ENCODE measurements at regions not wholly inside any gene's neighbourhood (a gene's known extent, or its start where the extent isn't known, plus 50 kb on each side); places are given as distances from the start of the nearest gene placed in this dataset.

GRCh38 chr2:198645816-198646215 is 811.9 kb downstream of the SATB2 start:
- Mint-ChIP-seq H3K4me3 (no peak overlapping the region), H3K4me1 (no peaks in the 10 kb centered on the region), H3K36me3 (ENCODE audit: low read depth) (no peaks in the 10 kb centered on the region), H3K27me3 (ENCODE audit: low read depth) (no peaks in the 10 kb centered on the region), H3K9me3 (no peaks in the 10 kb centered on the region), H3K27ac (no peak overlapping the region)
- no peak for TF ChIP-seq CTCF (IDR thresholded peaks at IDR 0.05; ENCODE audit: unreplicated experiment in 3 of 3)

GRCh38 chr2:198641161-198641560 is 816.6 kb downstream of the SATB2 start:
- Mint-ChIP-seq H3K4me1 (peaks cover 8% of the 10 kb centered on the region), H3K27me3 (ENCODE audit: low read depth) (no peaks in the 10 kb centered on the region), H3K9me3 (no peaks in the 10 kb centered on the region), H3K4me3 (no peak overlapping the region), H3K36me3 (ENCODE audit: low read depth) (no peaks in the 10 kb centered on the region), H3K27ac (no peak overlapping the region)
- TF ChIP-seq CTCF (IDR thresholded peaks at IDR 0.05; ENCODE audit: unreplicated experiment in 3 of 3), result no peak

GRCh38 chr2:198640463-198640862 is 817.3 kb downstream of the SATB2 start:
- Mint-ChIP-seq H3K27ac (no peak overlapping the region), H3K36me3 (ENCODE audit: low read depth) (no peaks in the 10 kb centered on the region), H3K4me3 (no peak overlapping the region), H3K27me3 (ENCODE audit: low read depth) (no peaks in the 10 kb centered on the region), H3K4me1 (peaks cover 8% of the 10 kb centered on the region), H3K9me3 (no peaks in the 10 kb centered on the region)
- TF ChIP-seq CTCF (IDR thresholded peaks at IDR 0.05; ENCODE audit: unreplicated experiment in 3 of 3), result no peak

GRCh38 chr2:198639580-198639979 is 818.2 kb downstream of the SATB2 start:
- Mint-ChIP-seq H3K27me3 (ENCODE audit: low read depth) (no peaks in the 10 kb centered on the region), H3K4me1 (peaks cover 8% of the 10 kb centered on the region), H3K27ac (no peak overlapping the region), H3K36me3 (ENCODE audit: low read depth) (no peaks in the 10 kb centered on the region), H3K9me3 (no peaks in the 10 kb centered on the region), H3K4me3 (no peak overlapping the region)
- TF ChIP-seq CTCF (IDR thresholded peaks at IDR 0.05; ENCODE audit: unreplicated experiment in 3 of 3), result no peak

- Mint-ChIP-seq H3K27me3 (ENCODE audit: low read depth) (no peaks in the 10 kb centered on the region), H3K9me3 (no peaks in the 10 kb centered on the region), H3K4me3 (no peak overlapping the region), H3K27ac (no peak overlapping the region), H3K4me1 (peaks cover 8% of the 10 kb centered on the region), H3K36me3 (ENCODE audit: low read depth) (no peaks in the 10 kb centered on the region)
- no peak for TF ChIP-seq CTCF (IDR thresholded peaks at IDR 0.05; ENCODE audit: unreplicated experiment in 3 of 3)
Measured at GRCh38 chr2:198638577-198638976, 819.2 kb downstream of the SATB2 start.

- no peaks in the 10 kb centered on the region for H3K36me3 Mint-ChIP-seq (ENCODE audit: low read depth)
- H3K27me3 Mint-ChIP-seq (ENCODE audit: low read depth), result no peaks in the 10 kb centered on the region
- H3K4me3 Mint-ChIP-seq, result no peak overlapping the region
- no peaks in the 10 kb centered on the region for H3K4me1 Mint-ChIP-seq
- H3K27ac Mint-ChIP-seq, result no peak overlapping the region
- no peak for TF ChIP-seq CTCF (IDR thresholded peaks at IDR 0.05; ENCODE audit: unreplicated experiment in 3 of 3)
- H3K9me3 Mint-ChIP-seq, result no peaks in the 10 kb centered on the region
Measured at GRCh38 chr2:198630384-198630783, 826.0 kb downstream of the PLCL1 start.
